Heart left ventricle (tissue), 13 donors: ENCODE measurements at regions not wholly inside any gene's neighbourhood (a gene's known extent, or its start where the extent isn't known, plus 50 kb on each side); places are given as distances from the start of the nearest gene placed in this dataset.

Experiments used
- POLR2A ChIP-seq, 2 donors: fragments of 450-650 bp; IDR thresholded peaks; one replicate each; pipeline ENCODE4 v1.6.1; 2017; ENCODE audit warnings: antibody characterized with exemption in 2 of 2, mild to moderate bottlenecking in 2 of 2, moderate library complexity in 2 of 2
- TF ChIP-seq, protein P1 (sequence below), 12 donors: fragments of 200-600 bp; sonication (generic) in 4 of 12; IDR thresholded peaks; one replicate each; pipeline versions ENCODE4 v1.5.0 to v1.8.0; 2018 to 2022; ENCODE audit warnings: antibody characterized with exemption in 12 of 12, mild to moderate bottlenecking in 5 of 12
- donor health status: ischemic (EF 13 %, LVEDD 7.1; RV severe dilation, severe dysfunction).
- donor health status: DM: no; HTN: yes; CAD: no.
- donor health status: DM: no; HTN: no; CAD: no.
- donor health status: ischemic (EF 25% LVEDD 6.9; RV normal size, moderate dysfunction).
- donor health status: ischemic (EF 25% LVEDD 5.7; RV mildly dilated, moderate dysfunction).
- donor health status: ischemic (EF 35%, LVEDD 5.7; RV mildly dilated, moderate dysfunction).
- donor health status: nonischemic (EF 11% LVEDD 7.7; RV severe dilation, severe dysfunction).
- donor health status: DM: yes; HTN: yes; CAD: no.
- donor health status: PGD.
- donor health status: ischemic (EF 29% LVEDD 5.4; RV normal size, mild dysfunction).
- donor health status: nonischemic (EF 23%, LVEDD 6.1; RV moderate dilation, normal function).

DNA sequence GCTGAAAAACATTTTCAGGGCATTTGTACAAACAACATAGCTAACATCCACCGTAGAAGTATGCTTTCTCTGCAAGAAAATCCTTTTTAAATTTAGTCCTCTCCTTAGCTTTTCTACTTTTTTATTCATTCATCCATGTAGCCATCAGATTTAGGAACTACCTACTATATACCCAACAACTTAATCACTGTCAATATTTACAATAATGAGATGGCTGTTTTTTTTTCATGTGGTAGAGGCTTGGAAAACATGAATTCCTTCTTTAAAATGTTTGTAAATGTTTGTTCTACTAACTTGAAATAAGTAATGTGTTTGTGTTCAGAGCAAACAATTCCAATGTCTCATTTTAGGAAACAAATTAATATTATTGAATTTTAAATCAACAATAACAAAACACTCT lies 78.2 kb upstream of the CAV2 start:
- TF ChIP-seq, protein P1, sequence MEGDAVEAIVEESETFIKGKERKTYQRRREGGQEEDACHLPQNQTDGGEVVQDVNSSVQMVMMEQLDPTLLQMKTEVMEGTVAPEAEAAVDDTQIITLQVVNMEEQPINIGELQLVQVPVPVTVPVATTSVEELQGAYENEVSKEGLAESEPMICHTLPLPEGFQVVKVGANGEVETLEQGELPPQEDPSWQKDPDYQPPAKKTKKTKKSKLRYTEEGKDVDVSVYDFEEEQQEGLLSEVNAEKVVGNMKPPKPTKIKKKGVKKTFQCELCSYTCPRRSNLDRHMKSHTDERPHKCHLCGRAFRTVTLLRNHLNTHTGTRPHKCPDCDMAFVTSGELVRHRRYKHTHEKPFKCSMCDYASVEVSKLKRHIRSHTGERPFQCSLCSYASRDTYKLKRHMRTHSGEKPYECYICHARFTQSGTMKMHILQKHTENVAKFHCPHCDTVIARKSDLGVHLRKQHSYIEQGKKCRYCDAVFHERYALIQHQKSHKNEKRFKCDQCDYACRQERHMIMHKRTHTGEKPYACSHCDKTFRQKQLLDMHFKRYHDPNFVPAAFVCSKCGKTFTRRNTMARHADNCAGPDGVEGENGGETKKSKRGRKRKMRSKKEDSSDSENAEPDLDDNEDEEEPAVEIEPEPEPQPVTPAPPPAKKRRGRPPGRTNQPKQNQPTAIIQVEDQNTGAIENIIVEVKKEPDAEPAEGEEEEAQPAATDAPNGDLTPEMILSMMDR (IDR thresholded peaks at IDR 0.05): no peak
- no peak for TF ChIP-seq POLR2A (IDR thresholded peaks at IDR 0.05)
